ENCODE measurements at regions not wholly inside any gene's neighbourhood (a gene's known extent, or its start where the extent isn't known, plus 50 kb on each side); places are given as distances from the start of the nearest gene placed in this dataset.

DNA sequence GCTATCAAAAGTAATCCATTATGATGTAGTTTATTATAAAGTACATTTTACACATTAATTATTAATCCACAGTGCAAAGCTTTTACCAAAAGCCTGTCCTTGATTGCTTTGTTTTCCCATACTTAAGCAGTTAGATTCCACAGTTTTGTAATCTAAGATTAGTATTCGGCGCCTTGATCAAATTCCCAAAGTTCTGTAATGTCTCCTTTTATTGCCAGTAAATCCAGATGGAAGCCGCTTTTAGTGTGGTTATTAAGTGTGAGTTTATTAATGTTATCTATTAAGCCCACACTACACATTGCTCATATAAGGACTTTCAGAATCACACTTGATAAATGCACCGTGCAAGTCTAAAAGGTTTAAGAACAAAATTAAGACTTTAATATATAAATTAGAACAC lies 199.2 kb upstream of the PKN2 start:
- TF ChIP-seq, protein P1, sequence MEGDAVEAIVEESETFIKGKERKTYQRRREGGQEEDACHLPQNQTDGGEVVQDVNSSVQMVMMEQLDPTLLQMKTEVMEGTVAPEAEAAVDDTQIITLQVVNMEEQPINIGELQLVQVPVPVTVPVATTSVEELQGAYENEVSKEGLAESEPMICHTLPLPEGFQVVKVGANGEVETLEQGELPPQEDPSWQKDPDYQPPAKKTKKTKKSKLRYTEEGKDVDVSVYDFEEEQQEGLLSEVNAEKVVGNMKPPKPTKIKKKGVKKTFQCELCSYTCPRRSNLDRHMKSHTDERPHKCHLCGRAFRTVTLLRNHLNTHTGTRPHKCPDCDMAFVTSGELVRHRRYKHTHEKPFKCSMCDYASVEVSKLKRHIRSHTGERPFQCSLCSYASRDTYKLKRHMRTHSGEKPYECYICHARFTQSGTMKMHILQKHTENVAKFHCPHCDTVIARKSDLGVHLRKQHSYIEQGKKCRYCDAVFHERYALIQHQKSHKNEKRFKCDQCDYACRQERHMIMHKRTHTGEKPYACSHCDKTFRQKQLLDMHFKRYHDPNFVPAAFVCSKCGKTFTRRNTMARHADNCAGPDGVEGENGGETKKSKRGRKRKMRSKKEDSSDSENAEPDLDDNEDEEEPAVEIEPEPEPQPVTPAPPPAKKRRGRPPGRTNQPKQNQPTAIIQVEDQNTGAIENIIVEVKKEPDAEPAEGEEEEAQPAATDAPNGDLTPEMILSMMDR (IDR thresholded peaks at IDR 0.05) = no peak
- TF ChIP-seq POLR2A (IDR thresholded peaks at IDR 0.05) = no peak
